Glutamatergic neuron (in vitro differentiated cells): ENCODE measurements at regions not wholly inside any gene's neighbourhood (a gene's known extent, or its start where the extent isn't known, plus 50 kb on each side); places are given as distances from the start of the nearest gene placed in this dataset.

Source experiments
- DNase-seq: peaks from one replicate; pipeline ENCODE4 v3.0.0; 2022
- H3K27ac Mint-ChIP-seq: one replicate; pipeline ENCODE4 v1.8.0; 2020; ENCODE audit warnings: mild to moderate bottlenecking, mixed read lengths, inconsistent platforms; ENCODE audit not compliant: unreplicated experiment
- H3K27me3 Mint-ChIP-seq: one replicate; pipeline ENCODE4 v1.8.0; 2020; ENCODE audit warnings: mild to moderate bottlenecking, moderate library complexity, mixed read lengths, inconsistent platforms; ENCODE audit not compliant: unreplicated experiment
- H3K36me3 Mint-ChIP-seq: one replicate; pipeline ENCODE4 v1.8.0; 2020; ENCODE audit warnings: mild to moderate bottlenecking, mixed read lengths, inconsistent platforms; ENCODE audit not compliant: unreplicated experiment
- H3K4me1 Mint-ChIP-seq: one replicate; pipeline ENCODE4 v1.8.0; 2020; ENCODE audit warnings: mild to moderate bottlenecking, low read depth, mixed read lengths, inconsistent platforms; ENCODE audit not compliant: unreplicated experiment
- H3K4me3 Mint-ChIP-seq: one replicate; pipeline ENCODE4 v1.8.0; 2020; ENCODE audit warnings: mild to moderate bottlenecking, mixed read lengths, inconsistent platforms; ENCODE audit not compliant: unreplicated experiment
- H3K9me3 Mint-ChIP-seq: one replicate; pipeline ENCODE4 v1.8.0; 2020; ENCODE audit warnings: mild to moderate bottlenecking, moderate library complexity, mixed read lengths, inconsistent platforms; ENCODE audit not compliant: unreplicated experiment
- TF ChIP-seq, protein P1 (sequence below): fragments of 200-600 bp; sonication (generic); IDR thresholded peaks from one replicate; pipeline ENCODE4 v1.5.0; 2021; ENCODE audit not compliant: partially characterized antibody, unreplicated experiment

DNA sequence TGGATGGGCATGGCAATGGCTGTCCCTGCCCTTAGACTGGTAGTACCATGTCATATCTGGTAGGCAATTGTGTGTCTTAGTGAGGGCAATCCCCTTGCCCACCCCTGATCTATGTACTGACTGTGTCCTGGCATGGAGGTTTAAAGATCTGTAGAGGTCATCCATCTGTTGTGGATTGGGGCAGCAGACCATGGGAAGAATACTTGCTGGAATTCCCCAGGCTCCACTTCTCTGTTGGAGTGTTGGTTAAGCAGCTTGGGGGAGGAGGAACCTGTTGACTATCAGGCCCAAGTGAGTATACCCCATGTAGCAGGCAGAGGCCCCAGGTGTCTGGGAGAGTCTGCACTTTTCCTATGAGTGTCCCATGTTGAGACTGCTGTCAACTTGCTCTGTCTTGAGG lies 246.7 kb upstream of the DIPK2B start:
- no peaks in the 10 kb centered on the region for H3K4me1 Mint-ChIP-seq
- H3K27me3 Mint-ChIP-seq = peaks cover 2% of the 10 kb centered on the region
- H3K27ac Mint-ChIP-seq = no peak overlapping the region
- no peaks in the 10 kb centered on the region for H3K36me3 Mint-ChIP-seq
- DNase-seq = no peak
- no peak overlapping the region for H3K4me3 Mint-ChIP-seq
- H3K9me3 Mint-ChIP-seq = no peaks in the 10 kb centered on the region
- TF ChIP-seq, protein P1, sequence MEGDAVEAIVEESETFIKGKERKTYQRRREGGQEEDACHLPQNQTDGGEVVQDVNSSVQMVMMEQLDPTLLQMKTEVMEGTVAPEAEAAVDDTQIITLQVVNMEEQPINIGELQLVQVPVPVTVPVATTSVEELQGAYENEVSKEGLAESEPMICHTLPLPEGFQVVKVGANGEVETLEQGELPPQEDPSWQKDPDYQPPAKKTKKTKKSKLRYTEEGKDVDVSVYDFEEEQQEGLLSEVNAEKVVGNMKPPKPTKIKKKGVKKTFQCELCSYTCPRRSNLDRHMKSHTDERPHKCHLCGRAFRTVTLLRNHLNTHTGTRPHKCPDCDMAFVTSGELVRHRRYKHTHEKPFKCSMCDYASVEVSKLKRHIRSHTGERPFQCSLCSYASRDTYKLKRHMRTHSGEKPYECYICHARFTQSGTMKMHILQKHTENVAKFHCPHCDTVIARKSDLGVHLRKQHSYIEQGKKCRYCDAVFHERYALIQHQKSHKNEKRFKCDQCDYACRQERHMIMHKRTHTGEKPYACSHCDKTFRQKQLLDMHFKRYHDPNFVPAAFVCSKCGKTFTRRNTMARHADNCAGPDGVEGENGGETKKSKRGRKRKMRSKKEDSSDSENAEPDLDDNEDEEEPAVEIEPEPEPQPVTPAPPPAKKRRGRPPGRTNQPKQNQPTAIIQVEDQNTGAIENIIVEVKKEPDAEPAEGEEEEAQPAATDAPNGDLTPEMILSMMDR = no peak

DNA sequence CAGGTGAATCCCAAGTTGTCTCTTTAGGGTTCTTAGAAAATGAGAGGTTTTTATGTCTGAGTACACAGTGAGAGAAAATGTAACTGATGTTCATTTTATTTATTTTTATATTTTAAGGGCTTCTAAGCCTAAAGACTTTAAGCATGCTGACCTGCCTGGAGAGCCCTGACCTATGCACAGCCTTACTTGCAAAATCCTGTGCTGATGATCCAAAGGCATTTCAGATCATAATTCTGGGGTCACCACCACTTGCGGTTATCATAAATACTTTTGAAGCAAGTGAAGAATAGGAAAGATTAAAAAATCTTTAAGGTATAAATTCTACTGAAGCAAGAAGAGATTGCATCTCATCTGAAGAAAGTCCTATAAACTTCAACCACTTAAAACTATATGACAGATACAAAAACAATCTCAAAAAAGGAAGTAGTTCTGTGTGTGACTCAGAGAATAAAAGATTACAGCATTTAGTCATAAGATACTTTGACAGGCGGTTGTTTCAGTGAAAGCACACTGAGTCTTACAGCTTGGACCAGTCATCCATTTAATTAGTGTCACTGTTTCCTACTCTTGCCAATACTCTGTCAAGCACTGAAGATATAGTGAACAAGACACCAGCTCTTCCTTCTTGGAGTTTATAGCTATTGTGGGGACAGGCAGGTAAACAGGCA lies 245.2 kb upstream of the DIPK2B start:
- DNase-seq = no peak
- Mint-ChIP-seq H3K4me3 (no peak overlapping the region), H3K9me3 (no peaks in the 10 kb centered on the region), H3K27me3 (peaks cover 2% of the 10 kb centered on the region), H3K36me3 (no peaks in the 10 kb centered on the region), H3K4me1 (no peaks in the 10 kb centered on the region), H3K27ac (no peak overlapping the region)
- TF ChIP-seq, protein P1 = no peak

DNA sequence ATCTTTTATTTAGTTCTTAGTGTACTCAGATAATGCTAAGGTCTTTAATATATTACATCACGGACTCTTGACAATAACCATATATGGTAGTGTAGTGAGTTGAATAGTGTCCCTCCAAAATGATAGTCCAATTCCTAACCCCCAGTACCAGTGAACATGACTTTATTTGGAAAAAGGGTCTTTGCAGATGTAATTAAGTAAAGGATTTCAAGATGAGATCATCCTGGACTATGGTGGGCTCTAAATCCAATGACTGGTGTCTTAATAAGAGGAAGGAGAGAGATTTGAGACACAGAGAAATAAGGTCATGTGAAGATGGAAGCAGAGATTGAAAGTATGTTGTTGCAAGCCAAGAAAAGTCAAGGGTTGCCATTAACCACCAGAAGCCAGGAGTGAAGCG lies 236.5 kb upstream of the DIPK2B start:
- H3K4me3 Mint-ChIP-seq = no peak overlapping the region
- no peak overlapping the region for H3K27ac Mint-ChIP-seq
- H3K9me3 Mint-ChIP-seq = no peaks in the 10 kb centered on the region
- no peaks in the 10 kb centered on the region for H3K27me3 Mint-ChIP-seq
- H3K36me3 Mint-ChIP-seq = no peaks in the 10 kb centered on the region
- H3K4me1 Mint-ChIP-seq = no peaks in the 10 kb centered on the region
- TF ChIP-seq, protein P1 = no peak
- DNase-seq = no peak

DNA sequence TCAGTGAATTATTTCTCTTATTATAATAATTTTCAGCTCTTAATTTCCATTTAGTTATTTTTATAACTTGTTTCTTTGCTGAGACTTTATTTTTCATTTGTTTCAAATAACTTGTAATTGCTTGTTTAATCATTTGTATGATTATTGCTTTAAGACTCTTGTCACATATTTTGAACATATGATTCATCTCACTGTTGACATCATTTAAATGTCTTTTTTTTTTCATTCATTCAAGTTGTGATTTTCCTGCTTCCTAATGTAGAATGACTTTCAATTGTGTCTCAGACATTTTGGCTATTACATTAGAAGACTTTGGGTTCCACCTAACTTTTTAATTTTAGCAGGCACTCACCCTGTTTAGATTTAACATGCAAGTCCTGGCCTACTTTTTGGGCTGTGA lies 234.8 kb upstream of the DIPK2B start:
- Mint-ChIP-seq H3K36me3 (no peaks in the 10 kb centered on the region), H3K9me3 (no peaks in the 10 kb centered on the region)

DNA sequence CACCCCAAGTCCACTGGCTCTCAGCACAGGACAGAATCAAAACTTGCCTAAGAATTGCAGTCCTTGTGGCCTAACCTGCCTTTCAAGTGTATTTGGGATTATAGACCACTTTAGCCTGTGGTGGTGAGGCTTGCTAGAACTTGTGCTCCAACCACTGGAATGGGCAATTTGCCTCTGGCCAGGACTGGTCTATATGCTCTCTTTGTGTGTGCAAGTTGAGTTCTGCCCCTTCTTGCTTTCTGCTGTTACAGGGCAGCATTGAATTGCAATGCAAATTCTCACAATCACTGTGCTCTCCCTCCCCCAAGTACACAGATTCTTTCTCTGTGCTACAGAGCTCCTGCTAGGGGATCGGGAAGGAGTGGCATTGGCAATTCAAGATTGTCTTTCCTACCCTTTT lies 233.6 kb upstream of the DIPK2B start:
- TF ChIP-seq, protein P1 = no peak
- Mint-ChIP-seq H3K36me3 (no peaks in the 10 kb centered on the region), H3K27me3 (no peaks in the 10 kb centered on the region), H3K27ac (no peak overlapping the region), H3K4me1 (no peaks in the 10 kb centered on the region), H3K4me3 (no peak overlapping the region), H3K9me3 (no peaks in the 10 kb centered on the region)
- no peak for DNase-seq

More for the DNA sequence above, 234.8 kb upstream of the DIPK2B start:
- no peaks in the 10 kb centered on the region for H3K27me3 Mint-ChIP-seq
- no peaks in the 10 kb centered on the region for H3K4me1 Mint-ChIP-seq
- no peak overlapping the region for H3K4me3 Mint-ChIP-seq
- DNase-seq = no peak
- TF ChIP-seq, protein P1 = no peak
- H3K27ac Mint-ChIP-seq = no peak overlapping the region
